A549 (cell line): ENCODE measurements at regions not wholly inside any gene's neighbourhood (a gene's known extent, or its start where the extent isn't known, plus 50 kb on each side); places are given as distances from the start of the nearest gene placed in this dataset.

Experiments used
- CTCF ChIP-seq: fragments of >200 bp; sonication (Bioruptor Twin); formaldehyde crosslinking; IDR thresholded peaks from 3 replicates; pipeline ENCODE4 v1.5.1; 2016
- EHMT2 ChIP-seq: fragments of 200-600 bp; sonication (generic); IDR thresholded peaks from 2 replicates; pipeline ENCODE4 v1.6.1; 2016; ENCODE audit warnings: antibody characterized with exemption, low read depth, mild to moderate bottlenecking, moderate library complexity
- ELK1 ChIP-seq: fragments of 150-350 bp; IDR thresholded peaks from 2 replicates; pipeline ENCODE4 v1.6.1; 2014; ENCODE audit warnings: low read depth, mild to moderate bottlenecking, low read length
- FOSL2 ChIP-seq, 2 experiments: fragments of 450-650 bp in 1 of 2; fragments of >200 bp in 1 of 2; sonication (Bioruptor Twin) in 1 of 2; formaldehyde crosslinking; IDR thresholded peaks; 2 replicates each; pipeline versions ENCODE4 v1.5.0 to v1.6.1; 2016 to 2020; ENCODE audit warnings: mild to moderate bottlenecking in 1 of 2, moderate library complexity in 1 of 2
- JUN ChIP-seq, 2 experiments: fragments of >200 bp; sonication (Bioruptor Twin); formaldehyde crosslinking; IDR thresholded peaks; 2 replicates in 1 of 2; 3 replicates in 1 of 2; pipeline ENCODE4 v1.6.1; 2016 to 2017
- MAFK ChIP-seq: fragments of 450-650 bp; IDR thresholded peaks from 2 replicates; pipeline ENCODE4 v1.6.1; 2014; ENCODE audit not compliant: partially characterized antibody
- POLR2A ChIP-seq: IDR thresholded peaks from 2 replicates; pipeline ENCODE4 v1.6.1; 2012; ENCODE audit warnings: mild to moderate bottlenecking, low read length
- RAD21 ChIP-seq, 2 experiments: fragments of >200 bp in 1 of 2; sonication (Bioruptor Twin) in 1 of 2; formaldehyde crosslinking in 1 of 2; IDR thresholded peaks in 1 of 2; conservative IDR thresholded peaks in 1 of 2; 2 replicates in 1 of 2; 3 replicates in 1 of 2; pipeline ENCODE4 v1.6.1; 2012 to 2018; ENCODE audit warnings: inconsistent platforms in 1 of 2
- RFX5 ChIP-seq: fragments of 450-650 bp; IDR thresholded peaks from 2 replicates; pipeline ENCODE4 v1.7.1; 2014; ENCODE audit warnings: antibody characterized with exemption, mild to moderate bottlenecking, moderate library complexity
- SREBF2 ChIP-seq: fragments of 450-650 bp; IDR thresholded peaks from 2 replicates; pipeline ENCODE4 v1.6.1; 2014; ENCODE audit warnings: mild to moderate bottlenecking, moderate library complexity
- TP53 ChIP-seq: fragments of 250-450 bp; sonication (Bioruptor Pico); IDR thresholded peaks from 2 replicates; pipeline ENCODE4 v1.5.0; 2021; ENCODE audit warnings: mild to moderate bottlenecking, moderate library complexity
- ZC3H11A ChIP-seq: fragments of 450-650 bp; IDR thresholded peaks from 2 replicates; pipeline ENCODE4 v1.6.1; 2014; ENCODE audit warnings: antibody characterized with exemption, mild to moderate bottlenecking

DNA sequence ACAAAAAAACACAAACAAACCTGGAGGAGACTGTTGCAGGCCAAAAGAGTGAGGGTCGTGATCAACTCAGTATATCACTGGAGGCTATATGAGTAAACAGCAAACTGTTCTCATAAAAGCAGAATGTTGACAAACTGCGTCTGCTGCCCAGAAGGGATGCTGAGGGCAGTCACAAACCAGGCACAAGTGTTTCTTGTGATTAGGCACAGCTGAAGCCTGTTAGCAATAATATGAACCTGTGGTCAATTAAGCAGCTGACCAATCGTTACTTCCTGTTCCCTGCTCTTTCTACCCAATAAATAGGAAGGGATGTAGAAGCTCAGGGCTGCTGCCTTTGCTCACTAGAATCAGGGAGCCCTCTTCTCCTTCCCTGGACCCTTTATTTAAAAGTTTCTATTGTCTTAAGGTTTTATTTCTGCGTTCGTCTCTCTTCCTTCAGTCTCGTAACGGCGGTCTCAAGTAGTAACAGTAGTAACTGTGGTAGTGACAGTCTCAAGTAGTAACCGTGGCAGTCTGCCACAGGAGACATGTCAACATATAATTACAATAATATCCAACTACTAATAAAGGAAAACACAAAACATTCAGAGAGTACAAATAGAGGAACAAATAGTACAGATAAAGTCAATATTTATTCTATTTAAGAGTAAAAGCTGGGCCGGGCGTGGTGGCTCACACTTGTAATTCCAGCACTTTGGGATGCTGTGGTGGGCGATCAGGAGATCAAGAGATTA is 698.4 kb upstream of the CCDC54 start:
- TF ChIP-seq ZC3H11A (no peak), POLR2A (no peak), RAD21 (conservative IDR thresholded peaks at IDR 0.05 in 1 of 2, IDR thresholded peaks at IDR 0.05 in 1 of 2) (no peak), TP53 (CRISPR knock-in tag) (no peak), CTCF (no peak), ELK1 (no peak), RFX5 (no peak), JUN (IDR thresholded peaks at IDR 0.05) (no peak), MAFK (no peak), EHMT2 (no peak), SREBF2 (no peak), FOSL2 (IDR thresholded peaks at IDR 0.05) (no peak), FOSL2 (CRISPR knock-in tag; IDR thresholded peaks at IDR 0.05) (no peak)
